ENCODE measurements at regions not wholly inside any gene's neighbourhood (a gene's known extent, or its start where the extent isn't known, plus 50 kb on each side); places are given as distances from the start of the nearest gene placed in this dataset.

GRCh38 chr6:28657381-28657768, 131.7 kb downstream of the GPX5 start (continued):
- TF ChIP-seq PRDM15 (CRISPR knock-in tag; IDR thresholded peaks at IDR 0.05) (no peak), FOXP1 (CRISPR knock-in tag; IDR thresholded peaks at IDR 0.05; ENCODE audit: borderline replicate concordance) (no peak), OVOL2 (CRISPR knock-in tag; IDR thresholded peaks at IDR 0.05; ENCODE audit: borderline replicate concordance) (no peak), NFE2L1 (CRISPR knock-in tag; IDR thresholded peaks at IDR 0.05) (no peak), RELA (CRISPR knock-in tag; IDR thresholded peaks at IDR 0.05; ENCODE audit: borderline replicate concordance) (no peak), IRF2 (CRISPR knock-in tag; IDR thresholded peaks at IDR 0.05; ENCODE audit: borderline replicate concordance, low read depth) (no peak), ZNF281 (CRISPR knock-in tag; IDR thresholded peaks at IDR 0.05) (no peak), ZNF416 (CRISPR knock-in tag; IDR thresholded peaks at IDR 0.05) (no peak)
- TF ChIP-seq, protein P1, sequence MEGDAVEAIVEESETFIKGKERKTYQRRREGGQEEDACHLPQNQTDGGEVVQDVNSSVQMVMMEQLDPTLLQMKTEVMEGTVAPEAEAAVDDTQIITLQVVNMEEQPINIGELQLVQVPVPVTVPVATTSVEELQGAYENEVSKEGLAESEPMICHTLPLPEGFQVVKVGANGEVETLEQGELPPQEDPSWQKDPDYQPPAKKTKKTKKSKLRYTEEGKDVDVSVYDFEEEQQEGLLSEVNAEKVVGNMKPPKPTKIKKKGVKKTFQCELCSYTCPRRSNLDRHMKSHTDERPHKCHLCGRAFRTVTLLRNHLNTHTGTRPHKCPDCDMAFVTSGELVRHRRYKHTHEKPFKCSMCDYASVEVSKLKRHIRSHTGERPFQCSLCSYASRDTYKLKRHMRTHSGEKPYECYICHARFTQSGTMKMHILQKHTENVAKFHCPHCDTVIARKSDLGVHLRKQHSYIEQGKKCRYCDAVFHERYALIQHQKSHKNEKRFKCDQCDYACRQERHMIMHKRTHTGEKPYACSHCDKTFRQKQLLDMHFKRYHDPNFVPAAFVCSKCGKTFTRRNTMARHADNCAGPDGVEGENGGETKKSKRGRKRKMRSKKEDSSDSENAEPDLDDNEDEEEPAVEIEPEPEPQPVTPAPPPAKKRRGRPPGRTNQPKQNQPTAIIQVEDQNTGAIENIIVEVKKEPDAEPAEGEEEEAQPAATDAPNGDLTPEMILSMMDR (IDR thresholded peaks at IDR 0.05), result no peak

DNA sequence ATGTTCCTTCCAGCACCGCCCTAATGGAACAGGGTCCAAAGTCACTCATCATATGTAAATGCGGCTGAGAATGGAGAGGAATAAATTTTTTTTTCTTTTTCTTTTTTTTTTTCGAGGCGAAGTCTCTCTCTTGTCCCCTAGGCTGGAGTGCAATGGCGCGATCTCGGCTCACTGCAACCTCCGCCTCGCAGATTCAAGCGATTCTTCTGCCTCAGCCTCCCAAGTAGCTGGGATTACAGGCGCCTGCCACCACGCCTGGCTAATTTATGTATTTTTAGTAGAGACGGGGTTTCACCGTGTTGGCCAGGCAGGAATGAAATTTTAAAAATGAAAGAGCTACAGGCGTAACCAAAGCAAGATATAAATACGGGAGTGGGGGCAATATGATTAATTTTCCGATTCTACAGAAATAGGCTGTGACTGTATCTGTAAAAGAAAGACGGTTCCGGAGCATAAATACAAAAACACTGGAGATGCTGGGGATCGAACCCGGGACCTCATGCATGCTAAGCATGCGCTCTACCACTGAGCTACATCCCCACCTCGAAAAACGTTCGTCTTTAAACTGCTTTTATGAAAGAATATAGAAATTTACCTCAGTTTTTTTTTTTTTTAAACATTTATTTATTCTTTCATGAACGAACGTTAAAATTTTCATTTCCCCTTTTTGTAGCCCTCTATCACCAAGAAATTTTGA, 132.2 kb downstream of the GPX5 start:
- peaks cover 14% of the 10 kb centered on the region for H3K4me1 Mint-ChIP-seq
- ATAC-seq (peak; percentile 77), DNase-seq (ENCODE audit: low spot score) (peak; percentile 67)
- TF ChIP-seq, protein P2, sequence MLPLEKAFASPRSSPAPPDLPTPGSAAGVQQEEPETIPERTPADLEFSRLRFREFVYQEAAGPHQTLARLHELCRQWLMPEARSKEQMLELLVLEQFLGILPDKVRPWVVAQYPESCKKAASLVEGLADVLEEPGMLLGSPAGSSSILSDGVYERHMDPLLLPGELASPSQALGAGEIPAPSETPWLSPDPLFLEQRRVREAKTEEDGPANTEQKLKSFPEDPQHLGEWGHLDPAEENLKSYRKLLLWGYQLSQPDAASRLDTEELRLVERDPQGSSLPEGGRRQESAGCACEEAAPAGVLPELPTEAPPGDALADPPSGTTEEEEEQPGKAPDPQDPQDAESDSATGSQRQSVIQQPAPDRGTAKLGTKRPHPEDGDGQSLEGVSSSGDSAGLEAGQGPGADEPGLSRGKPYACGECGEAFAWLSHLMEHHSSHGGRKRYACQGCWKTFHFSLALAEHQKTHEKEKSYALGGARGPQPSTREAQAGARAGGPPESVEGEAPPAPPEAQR (CRISPR knock-in tag; IDR thresholded peaks at IDR 0.05), result 0 out of 2 replicates have a peak, but pooled peaks have one; percentile 15
- TF ChIP-seq ZNF121 (CRISPR knock-in tag; IDR thresholded peaks at IDR 0.05) (no peak), GTF2I (CRISPR knock-in tag; conservative IDR thresholded peaks at IDR 0.05) (0 out of 2 replicates have a peak, but pooled peaks have one; percentile 61), KAT7 (CRISPR knock-in tag; IDR thresholded peaks at IDR 0.05; ENCODE audit: borderline replicate concordance) (no peak), HMGA2 (CRISPR knock-in tag; IDR thresholded peaks at IDR 0.05) (peak; percentile 47; the same call in 1 of the 2 replicates), FOXJ3 (CRISPR knock-in tag; IDR thresholded peaks at IDR 0.05; ENCODE audit: borderline replicate concordance) (no peak), NR3C1 (CRISPR knock-in tag; conservative IDR thresholded peaks at IDR 0.05; ENCODE audit: low read depth) (no peak), NFATC4 (CRISPR knock-in tag; IDR thresholded peaks at IDR 0.05) (no peak)
- TF ChIP-seq, protein P3, sequence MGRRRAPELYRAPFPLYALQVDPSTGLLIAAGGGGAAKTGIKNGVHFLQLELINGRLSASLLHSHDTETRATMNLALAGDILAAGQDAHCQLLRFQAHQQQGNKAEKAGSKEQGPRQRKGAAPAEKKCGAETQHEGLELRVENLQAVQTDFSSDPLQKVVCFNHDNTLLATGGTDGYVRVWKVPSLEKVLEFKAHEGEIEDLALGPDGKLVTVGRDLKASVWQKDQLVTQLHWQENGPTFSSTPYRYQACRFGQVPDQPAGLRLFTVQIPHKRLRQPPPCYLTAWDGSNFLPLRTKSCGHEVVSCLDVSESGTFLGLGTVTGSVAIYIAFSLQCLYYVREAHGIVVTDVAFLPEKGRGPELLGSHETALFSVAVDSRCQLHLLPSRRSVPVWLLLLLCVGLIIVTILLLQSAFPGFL (CRISPR knock-in tag; IDR thresholded peaks at IDR 0.05; ENCODE audit: borderline replicate concordance), result no peak
- H3K27ac Mint-ChIP-seq, result no peak overlapping the region; the same call in 1 of the 2 replicates
- H3K9me3 Mint-ChIP-seq, result no peaks in the 10 kb centered on the region
- ChIA-PET POLR2A (no interaction called here), CTCF (interaction anchor here (0.8 to 1.1 kb wide), 3 partner anchors 9 to 116 kb away, joined by 3 to 4 read pairs (median 4); no protein-coding TSS in a partner anchor)
- peak overlapping the region; percentile 93 for H3K4me3 Mint-ChIP-seq
- no peaks in the 10 kb centered on the region for H3K36me3 Mint-ChIP-seq
- no peaks in the 10 kb centered on the region for H3K27me3 Mint-ChIP-seq (ENCODE audit: low read depth)

All from WTC11 (cell line).